Keratinocyte (primary cell): ENCODE measurements at regions not wholly inside any gene's neighbourhood (a gene's known extent, or its start where the extent isn't known, plus 50 kb on each side); places are given as distances from the start of the nearest gene placed in this dataset.

Experiments
- EZH2 ChIP-seq: IDR thresholded peaks from one replicate; pipeline ENCODE4 v1.6.1; 2012; ENCODE audit warnings: inconsistent platforms, mild to moderate bottlenecking, low read length, moderate library complexity
- TF ChIP-seq, protein P1 (sequence below), 3 experiments: IDR thresholded peaks in 1 of 3; conservative IDR thresholded peaks in 1 of 3; optimal IDR thresholded peaks in 1 of 3; 2 replicates in 2 of 3; 3 replicates in 1 of 3; pipeline versions ENCODE3 to v1.5.1; 2011; ENCODE audit warnings: low read length in 3 of 3, mild to moderate bottlenecking in 3 of 3, moderate library complexity in 2 of 3, control low read depth in 1 of 3, inconsistent platforms in 1 of 3; ENCODE audit not compliant: insufficient read depth in 2 of 3; ENCODE audit errors: extremely low read depth in 1 of 3

GRCh38 chr7:54188843-54189242 lies 353.3 kb upstream of the VSTM2A start:
- TF ChIP-seq, protein P1, sequence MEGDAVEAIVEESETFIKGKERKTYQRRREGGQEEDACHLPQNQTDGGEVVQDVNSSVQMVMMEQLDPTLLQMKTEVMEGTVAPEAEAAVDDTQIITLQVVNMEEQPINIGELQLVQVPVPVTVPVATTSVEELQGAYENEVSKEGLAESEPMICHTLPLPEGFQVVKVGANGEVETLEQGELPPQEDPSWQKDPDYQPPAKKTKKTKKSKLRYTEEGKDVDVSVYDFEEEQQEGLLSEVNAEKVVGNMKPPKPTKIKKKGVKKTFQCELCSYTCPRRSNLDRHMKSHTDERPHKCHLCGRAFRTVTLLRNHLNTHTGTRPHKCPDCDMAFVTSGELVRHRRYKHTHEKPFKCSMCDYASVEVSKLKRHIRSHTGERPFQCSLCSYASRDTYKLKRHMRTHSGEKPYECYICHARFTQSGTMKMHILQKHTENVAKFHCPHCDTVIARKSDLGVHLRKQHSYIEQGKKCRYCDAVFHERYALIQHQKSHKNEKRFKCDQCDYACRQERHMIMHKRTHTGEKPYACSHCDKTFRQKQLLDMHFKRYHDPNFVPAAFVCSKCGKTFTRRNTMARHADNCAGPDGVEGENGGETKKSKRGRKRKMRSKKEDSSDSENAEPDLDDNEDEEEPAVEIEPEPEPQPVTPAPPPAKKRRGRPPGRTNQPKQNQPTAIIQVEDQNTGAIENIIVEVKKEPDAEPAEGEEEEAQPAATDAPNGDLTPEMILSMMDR (optimal IDR thresholded peaks at IDR 0.05 in 1 of 3, IDR thresholded peaks at IDR 0.05 in 1 of 3, conservative IDR thresholded peaks at IDR 0.05 in 1 of 3; ENCODE audit: extremely low read depth in 1 of 3, insufficient read depth in 2 of 3, low read length in 3 of 3) = no peak
- TF ChIP-seq EZH2 = no peak
